ENCODE measurements at regions not wholly inside any gene's neighbourhood (a gene's known extent, or its start where the extent isn't known, plus 50 kb on each side); places are given as distances from the start of the nearest gene placed in this dataset.
"Not testable (repeated sequence)": the region's sequence is repeated elsewhere in the genome, so short reads cannot be mapped to it uniquely, and the experiment has no call there.

DNA sequence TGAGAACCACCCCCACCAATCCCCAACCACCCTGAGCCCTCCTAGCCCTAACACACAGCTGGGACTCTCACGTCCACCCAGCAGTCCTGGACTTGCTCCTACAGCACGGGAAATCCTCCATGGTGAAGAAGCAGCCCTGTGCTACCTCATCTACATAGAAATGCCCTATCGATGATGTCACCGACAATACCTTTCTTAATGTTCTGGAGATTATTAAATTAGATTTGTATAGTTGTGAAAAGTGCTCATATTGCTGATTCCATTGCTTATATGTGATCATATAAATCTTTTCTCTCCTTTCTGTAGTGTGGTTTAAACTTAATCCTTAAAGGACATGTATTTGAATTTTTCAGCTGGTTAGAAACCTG, 97.1 kb downstream of the PPIAL4G start:
- DNase-seq = not testable (repeated sequence)

DNA sequence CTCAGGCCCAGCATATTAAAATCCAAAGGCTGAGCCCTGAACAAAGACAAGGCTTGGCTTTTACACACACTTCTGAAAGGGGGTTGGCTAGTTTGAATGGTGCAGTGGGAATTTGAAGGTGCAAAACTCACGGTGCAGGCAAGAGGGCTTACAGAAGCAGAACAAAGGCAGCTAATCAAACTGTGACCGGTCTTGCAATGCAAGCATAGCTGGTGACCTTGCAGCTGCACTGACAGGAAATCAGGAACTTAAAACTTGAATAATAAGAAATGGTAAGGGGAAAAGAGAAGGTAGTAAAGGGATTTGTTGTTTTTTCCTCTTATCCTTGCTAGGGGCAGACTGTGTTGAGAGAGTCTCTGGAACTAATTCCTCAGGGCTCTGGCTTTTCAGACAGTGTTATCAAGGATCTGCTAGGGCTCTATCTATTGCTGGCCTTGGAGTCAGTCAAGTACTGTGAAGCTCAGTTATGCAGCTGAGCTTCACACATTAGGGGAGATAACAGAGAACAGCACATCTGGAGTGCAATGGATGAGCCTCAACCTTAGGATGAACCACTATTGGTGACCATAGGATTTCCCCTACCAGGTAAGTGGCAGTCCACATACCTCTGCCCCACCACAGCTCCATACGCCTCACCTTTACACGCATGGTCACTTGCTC, 97.6 kb downstream of the PPIAL4G start:
- DNase-seq = no peak

DNA sequence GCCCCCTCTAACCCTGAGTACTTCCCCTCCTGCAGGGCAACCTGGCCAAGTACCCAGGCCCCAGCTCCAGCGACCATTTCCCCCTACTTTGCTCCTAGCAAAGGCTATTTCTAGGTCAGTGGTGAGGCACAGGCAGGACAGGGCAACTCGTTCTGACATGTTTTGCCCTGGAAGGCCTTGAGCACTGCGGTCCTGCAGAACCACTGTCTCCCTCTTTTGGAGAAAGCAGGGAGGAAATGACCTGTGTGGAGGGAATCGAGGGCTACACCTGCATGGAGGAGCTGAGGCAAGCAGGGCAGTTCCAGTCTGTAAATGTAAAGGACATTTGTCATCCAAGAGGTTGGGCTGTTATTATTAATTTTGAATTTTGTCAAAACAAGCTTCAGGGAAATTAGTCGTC, 99.1 kb downstream of the PPIAL4G start:
- DNase-seq = no peak

DNA sequence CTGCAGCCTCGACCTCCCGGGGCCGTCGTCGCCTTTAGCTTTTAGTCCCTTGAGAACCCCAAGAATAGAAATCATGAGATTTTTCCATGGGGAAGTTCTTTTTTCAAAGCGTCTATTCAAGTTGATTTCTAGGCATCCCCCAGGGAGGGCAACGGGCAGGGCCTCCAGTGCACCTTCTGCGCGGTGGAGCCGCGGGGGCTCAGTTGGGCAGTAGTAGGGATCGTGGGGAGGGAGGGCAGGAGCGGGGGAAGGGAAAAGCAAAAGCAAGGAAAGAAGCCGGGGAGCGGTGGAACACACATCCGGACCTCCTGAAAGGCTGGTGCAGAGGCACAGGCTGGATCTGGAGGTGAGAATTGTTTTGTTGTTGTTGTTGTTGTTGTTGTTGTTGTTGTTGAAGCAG, 103.4 kb downstream of the PPIAL4G start:
- no peak for DNase-seq

DNA sequence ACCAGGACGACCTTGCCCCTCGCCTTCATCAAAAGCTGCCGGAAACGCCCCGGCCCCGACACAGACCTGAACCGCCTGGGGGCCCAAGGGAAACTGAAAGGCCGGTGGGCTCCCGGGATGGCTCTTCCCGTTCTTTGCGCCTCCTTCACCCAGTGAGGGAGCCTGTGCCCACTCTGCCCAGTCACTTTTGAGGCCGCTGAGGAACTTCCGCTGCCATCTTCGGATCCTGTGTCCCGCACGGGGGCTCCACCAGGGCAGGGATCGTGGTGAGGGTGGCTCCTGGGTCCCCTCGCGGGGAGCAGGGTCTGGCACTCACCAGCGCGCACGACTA, 104.0 kb downstream of the PPIAL4G start:
- DNase-seq = no peak

DNA sequence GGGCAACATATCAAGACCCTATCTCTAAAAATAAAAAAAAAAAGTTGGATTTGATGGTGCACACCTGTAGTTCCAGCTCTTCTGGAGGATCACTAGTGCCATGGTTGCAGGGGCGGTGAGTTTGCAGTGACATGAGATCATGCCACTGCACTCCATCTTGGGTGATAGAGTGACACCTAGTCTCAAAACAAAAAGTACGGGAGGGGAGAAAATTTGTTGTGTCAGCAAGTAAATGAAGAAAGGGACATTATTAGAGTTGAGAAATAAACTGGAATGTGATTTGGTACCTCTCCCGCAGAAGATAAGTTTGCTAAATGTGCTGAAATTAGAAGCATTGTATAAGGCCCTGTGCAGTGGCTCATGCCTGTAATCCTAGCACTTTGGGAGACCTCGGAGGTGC, 105.1 kb downstream of the PPIAL4G start:
- not testable (repeated sequence) for DNase-seq

DNA sequence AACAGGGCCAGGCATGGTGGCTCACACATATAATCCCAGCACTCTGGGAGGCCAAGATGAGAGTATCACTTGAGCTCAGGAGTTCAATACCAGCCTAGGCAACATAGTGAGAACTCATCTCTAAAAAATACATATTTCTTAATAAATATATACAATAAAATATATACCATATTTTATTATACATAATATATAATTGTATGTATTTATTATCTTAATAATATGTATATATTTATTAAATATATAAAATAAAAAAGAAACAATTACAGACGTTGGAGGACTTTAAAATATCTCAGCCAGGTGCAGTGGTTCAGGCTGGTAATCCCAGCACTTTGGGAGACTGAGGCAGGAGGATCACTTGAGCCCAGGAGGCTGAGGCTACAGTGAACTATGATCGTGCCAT, 106.1 kb downstream of the PPIAL4G start:
- DNase-seq = not testable (repeated sequence)

DNA sequence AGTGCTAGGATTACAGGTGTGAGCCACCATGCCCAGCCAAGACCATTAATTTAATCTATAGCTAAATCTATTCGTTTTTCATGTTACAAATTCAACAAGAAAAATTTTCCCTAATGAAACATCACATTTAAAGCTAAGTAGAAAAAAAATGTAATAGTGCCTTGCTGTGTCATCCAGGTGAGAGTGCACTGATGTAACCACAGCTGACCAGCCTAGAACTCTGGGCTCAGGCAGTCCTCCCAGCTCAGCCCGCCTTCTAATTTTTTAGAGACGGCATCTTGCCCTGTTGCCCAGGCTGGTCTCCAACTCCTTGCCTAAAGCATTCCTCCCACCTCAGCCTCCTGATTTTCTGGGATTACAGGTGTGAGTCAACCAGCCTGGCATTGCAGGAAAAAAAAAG, 109.0 kb downstream of the PPIAL4G start:
- DNase-seq = no peak

DNA sequence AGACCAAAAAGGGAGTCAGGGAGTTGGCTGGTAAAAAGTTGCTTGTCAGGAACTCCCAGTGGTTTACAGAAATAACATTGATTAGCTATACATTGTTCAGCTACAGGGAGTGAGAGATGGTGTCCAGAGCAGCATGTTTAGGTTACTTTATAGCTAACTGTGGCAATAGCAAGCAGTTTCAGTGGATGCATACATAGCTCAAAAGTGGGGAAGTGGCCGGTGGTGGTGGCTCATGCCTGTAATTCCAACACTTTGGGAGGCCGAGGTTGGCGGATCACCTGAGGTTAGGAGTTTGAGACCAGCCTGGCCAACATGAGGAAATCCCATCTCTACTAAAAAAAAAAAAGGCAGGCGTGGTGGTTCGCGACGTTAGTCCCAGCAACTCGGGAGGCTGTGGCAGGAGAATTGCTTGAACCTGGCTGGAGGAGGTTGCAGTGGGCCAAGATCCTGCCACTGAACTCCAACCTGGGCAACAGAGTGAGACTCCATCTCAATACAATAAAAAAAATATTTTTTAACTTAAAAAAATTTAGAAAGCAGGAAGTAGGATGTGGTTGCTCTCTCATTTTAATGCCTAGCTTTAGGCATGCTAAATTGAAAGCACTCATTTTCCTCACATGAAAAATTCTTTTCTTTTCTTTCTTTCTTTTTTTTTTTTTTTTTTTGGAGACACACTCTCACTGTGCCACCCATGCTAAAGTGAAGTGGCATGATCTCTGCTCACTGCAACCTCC, 109.7 kb downstream of the PPIAL4G start:
- DNase-seq = no peak

DNA sequence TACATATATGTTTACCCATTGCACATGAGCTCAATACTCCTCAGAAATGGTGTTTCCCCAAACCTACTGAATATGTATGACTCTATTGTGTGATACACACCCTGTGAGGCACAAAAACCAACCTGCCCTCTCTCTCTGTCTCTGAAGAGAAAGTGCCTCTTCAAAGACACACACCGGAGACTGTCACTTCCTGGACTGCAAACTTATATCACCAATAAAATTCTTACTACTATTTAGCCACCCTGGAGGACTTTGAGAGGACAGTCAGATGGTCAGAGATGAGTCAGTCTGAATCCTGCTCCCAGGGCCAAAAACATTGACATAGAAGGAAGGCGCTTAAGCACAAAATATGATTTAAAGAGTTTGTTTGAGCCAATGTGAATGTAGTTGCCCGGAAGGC, 110.4 kb downstream of the PPIAL4G start:
- no peak for DNase-seq

DNA sequence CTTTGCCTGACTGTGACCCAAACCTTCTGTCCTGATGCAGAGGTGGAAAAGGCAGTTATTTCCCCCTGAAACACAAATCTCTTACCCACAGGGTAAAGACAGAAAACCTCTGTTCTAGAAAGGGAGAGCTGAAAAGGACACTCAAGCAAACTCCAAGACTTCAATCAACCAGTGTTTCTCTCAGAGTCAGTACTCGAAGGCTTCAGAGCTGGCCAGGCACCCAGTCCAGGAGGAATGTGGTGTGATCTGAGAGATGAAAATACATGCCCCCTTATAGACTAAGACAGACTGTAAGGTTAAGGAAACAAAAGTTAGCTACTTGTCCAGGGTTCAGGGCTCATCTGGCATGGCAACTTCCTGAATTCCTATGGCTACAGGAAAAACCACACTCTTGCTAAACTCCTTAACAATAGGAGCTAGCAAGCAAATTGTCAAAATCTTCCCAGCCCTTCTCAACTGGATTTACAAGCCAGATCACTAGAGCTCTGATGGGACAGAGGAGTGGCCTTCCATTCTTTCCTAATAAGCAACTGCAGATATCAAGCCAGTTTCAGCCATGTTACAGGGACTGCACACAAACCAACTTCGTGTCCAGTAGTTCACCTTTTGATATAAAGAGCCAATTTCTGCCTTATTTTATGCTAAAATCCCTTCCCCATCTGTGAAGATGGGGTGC, 110.9 kb downstream of the PPIAL4G start:
- DNase-seq = not testable (repeated sequence)

DNA sequence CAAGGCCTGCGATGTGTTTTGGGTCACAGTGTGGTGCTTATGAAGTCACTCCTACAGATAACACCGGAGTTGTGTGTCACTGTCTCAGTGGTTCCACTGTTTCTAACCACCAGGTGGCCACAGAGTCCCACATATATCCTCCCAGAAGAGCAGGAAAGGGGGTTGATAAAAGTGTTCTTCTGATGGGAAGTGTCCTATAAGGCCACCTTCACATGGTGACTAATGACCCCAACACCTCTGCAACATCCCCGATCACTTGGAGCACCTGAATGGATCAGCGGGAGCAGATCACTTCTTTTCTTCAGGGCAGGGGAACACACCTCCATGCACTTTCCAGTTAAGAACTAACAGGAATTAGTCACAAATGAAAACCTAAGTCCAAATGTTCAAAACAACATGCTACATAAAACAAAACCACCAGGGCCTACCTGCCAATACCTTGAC, 111.5 kb downstream of the PPIAL4G start:
- DNase-seq = peak; percentile 62

DNA sequence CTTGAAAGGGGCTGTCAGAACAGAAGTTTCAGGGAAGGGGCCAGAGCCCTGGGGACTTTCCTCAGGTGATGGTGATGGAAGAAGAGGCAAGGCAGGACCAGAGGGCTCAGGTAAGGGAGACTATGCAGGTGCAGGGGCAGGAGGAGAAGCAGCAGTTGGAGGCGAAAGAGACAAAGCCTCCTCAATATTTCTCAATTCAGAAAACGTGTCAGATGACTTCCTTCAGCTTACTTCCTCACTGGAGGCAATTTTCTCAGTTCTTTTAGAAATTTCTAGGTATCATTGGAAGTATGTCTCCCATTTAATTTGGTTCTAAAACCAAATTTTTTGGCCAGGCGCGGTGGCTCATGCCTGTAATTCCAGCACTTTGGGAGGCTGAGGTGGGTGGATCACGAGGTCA, 112.4 kb downstream of the PPIAL4G start:
- not testable (repeated sequence) for DNase-seq

DNA sequence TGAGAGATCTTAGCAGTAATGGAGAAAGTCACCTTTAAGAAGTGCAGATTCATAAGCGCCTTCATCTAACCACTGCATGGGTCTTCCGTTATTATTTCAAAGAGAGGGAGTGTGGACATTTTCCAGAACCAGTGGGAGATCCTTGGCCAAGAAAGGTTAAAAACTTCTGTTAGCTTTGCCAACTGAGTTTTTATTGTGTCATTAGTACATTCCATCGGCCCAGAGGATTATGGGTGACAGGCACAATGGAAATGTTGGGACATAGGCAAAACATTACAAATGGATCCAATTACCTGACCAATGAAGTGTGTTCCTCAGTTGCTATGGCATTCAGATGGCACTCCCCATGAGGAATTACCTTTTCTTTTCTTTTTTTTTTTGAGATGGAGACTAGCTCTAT, 115.5 kb downstream of the PPIAL4G start:
- no peak for DNase-seq

DNA sequence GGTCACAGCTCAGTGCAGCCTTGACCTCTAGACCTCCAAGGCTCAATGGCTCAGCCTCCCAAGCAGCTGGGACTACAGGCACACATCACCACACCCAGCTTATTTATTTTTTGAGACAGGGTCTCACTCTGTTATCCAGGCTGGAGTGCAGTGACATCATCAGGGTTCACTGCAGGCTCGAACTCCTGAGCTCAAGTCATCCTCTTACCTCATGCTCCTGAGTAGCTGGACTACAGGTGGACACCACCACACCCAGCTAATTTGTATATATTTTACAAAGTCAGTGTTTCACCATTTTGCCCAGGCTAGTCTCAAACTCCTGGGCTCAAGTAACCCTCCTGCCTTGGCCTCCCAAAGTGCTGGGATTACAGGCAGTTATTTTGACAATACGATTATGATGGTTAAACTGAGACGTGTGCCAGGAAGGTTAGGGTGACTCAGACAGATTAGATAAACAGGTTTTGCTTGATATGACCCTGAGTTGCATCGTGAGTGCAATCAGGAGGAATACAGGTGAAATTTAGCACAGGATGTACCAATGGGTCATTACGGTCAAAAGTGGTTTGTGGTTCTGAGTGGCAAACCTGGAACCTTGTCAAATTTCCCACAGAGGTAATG, 116.9 kb downstream of the PPIAL4G start:
- not testable (repeated sequence) for DNase-seq

DNA sequence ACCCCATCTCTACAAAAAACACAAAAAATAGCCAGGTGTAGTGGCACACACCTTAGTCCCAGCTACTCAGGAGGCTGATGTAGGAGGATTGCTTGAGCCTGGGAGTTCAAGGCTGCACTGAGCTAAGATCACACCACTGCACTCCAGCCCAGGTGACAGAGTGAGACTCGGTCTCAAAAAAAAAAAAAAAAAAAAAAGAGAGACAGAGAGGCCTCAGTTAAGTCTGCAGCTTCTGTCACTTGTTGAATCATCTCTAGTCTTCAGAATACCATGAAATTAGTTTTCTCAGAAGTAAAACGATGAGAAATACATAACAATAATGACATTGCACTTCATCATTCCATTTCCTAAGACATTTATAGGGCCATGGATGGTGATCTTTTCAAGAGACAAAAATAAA, 118.0 kb downstream of the PPIAL4G start:
- DNase-seq = not testable (repeated sequence)

DNA sequence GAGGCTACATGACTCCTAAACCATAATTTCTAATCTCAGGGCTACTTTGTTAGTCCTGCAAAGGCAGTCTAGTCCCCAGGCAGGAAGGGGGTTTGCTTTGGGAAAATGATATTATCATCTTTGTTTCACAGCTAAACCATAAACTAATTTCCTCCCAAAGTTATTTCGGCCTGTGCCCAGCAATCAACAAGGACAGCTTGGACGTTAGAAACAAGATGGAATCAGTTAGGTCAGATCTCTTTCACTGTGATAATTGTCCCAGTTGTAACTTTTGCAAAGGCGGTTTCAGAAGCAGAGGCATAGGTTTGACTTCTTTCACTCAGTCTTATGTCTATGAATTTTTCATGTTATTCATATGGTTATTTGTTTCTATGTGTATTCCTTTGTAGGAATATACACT, 119.1 kb downstream of the PPIAL4G start:
- not testable (repeated sequence) for DNase-seq

DNA sequence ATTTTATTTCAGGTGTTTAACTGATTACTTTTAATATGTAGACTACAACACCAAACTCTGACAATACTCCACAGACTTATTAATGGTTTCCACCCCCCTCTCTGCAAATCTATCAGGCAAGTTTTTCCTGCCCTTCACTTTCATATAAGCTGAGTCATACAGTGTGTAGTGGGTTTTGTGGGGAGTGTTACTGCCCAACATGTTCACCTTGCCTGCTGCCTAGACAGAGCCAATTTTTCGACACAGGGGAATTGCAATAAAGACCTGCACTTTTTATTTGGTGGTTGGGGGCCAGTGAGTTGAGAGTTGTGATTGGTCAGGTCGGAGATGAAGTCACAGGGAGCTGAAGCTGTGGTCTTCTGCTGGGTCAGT, 119.7 kb downstream of the PPIAL4G start:
- no peak for DNase-seq

DNA sequence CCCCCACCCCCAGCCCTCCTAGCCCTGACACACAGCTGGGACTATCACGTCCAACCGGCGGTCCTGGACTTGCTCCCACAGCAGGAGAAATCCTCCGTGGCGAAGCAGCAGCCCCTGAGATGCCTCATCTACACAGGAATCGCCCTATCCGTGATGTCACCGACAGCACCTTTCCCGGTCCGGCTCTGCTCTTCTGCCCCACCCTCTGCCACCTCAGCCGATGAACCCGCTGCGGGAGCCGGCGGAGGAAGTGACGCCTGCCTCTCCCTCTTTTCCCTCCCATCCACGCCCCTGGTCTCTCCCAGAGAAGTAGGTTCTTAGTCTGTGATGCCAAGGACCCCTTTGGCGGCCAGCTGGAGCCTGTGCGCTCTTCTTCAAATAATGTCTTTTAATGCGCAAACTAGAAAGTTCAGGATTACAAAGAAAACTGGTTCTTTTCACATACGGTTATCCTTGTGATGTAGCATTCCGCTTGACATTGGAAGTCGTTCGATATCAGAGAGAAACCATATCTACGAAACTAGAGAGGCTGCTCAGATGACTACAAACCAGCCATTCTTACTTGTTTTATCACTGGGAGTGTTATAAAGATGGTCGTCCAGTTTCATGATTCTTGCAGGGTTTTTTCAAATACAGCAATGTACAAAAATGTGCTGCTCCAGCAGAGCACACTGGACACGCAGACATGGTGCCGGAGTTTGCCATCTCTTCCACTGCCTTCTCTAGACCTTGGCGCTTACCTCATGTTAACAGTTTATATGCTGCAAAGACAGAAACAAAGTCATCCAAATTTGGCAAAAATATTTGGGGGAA, 120.3 kb downstream of the PPIAL4G start:
- peak; percentile 36 for DNase-seq

DNA sequence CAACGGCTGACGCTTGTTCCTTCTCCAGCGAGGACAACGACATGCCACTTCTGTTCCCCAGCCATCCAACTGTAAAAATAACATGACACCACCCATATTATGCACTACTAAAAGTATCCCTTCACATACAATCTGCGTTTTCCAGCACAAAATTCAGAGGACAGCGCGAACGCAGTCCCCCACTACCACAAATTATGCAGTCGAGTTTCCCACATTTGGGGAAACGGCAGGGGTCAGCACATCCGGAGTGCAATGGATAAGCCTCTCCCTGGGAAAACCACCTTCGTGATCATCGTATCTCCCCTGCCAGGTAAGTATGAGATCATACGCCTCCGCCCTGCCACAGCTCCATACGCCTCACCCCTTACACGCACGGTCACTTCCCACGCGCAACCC, 120.9 kb downstream of the PPIAL4G start:
- DNase-seq = no peak

DNA sequence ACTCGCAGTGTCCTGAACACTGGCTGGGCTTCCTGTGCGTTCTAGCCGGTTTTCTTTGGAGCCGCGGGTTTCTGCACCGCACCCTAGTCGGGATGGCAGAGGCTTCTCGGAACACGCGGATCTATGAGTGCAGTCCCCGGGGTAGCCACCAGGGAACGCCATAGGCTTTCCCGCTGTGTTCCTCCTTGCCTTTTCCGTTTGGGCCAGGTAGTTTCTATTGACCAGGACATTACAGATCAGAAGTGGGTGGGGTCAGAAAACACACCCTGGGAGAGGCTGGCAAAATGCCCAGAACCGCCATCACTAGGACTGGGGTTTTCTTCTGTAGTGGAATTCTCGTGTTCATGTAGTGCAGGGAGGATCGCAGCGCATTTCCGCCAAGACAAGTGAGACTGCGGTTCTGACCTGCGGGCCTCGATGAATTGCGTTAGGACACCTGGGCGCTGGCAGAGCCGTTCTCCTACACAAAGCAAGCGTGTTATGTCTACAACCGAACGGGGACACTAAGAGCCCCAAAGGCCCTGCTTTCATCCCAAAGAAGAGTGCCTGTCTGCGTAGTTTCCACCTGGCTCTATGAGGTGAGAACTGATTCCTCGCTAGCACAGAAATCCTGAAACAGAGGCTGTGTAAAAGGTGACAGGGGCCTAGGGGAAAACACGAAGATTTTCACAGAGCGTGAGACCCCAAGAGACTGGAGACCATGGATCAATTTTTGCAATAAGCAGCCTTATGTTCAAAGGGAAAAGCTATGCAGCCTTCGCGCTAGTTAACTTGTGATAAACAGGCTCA, 121.5 kb downstream of the PPIAL4G start:
- DNase-seq = peak; percentile 30

DNA sequence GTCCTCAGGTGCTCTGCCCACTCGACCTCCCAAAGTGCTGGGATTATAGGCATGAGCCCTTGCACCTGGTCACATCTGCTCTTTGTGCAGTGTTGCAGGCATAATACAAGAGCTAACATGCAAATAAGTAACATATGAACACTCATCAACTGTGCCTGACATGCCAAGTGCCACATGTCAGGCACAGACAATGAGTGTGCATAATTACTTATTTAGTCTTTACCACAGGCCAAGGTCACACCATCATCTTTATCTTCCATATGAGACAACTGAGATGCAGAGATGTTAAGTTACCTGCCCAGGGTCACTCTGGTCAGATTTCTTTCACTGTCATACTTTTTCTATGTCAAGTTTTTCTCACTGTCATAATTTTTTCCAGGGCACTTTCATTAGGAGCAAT, 126.1 kb downstream of the PPIAL4G start:
- DNase-seq = no peak

Data from fibroblast of skin of abdomen (primary cell).